Uterus (tissue), 2 donors: ENCODE measurements at regions not wholly inside any gene's neighbourhood (a gene's known extent, or its start where the extent isn't known, plus 50 kb on each side); places are given as distances from the start of the nearest gene placed in this dataset.

Experiments used
- CTCF ChIP-seq, 4 experiments: fragments of 200-600 bp in 2 of 4; fragments of 450-650 bp in 2 of 4; sonication (generic) in 2 of 4; IDR thresholded peaks; one replicate each; pipeline ENCODE4 v1.5.1; 2016 to 2019; ENCODE audit warnings: antibody characterized with exemption in 4 of 4, mild to moderate bottlenecking in 2 of 4, moderate library complexity in 1 of 4
- POLR2A ChIP-seq, 2 donors: fragments of 450-650 bp; IDR thresholded peaks; one replicate each; pipeline ENCODE4 v1.6.1; 2016; ENCODE audit warnings: antibody characterized with exemption in 2 of 2, mild to moderate bottlenecking in 1 of 2, moderate library complexity in 1 of 2

- TF ChIP-seq CTCF (IDR thresholded peaks at IDR 0.05) (no peak), POLR2A (IDR thresholded peaks at IDR 0.05) (no peak)
Observed at GRCh38 chr6:26179675-26180074, 92.4 kb downstream of the HFE start.
